ENCODE measurements at regions not wholly inside any gene's neighbourhood (a gene's known extent, or its start where the extent isn't known, plus 50 kb on each side); places are given as distances from the start of the nearest gene placed in this dataset.
A peak's percentile ranks its signal among the peaks of the same experiment; 100 is the strongest.

- TF ChIP-seq ZNF318 (IDR thresholded peaks at IDR 0.05; ENCODE audit: borderline replicate concordance in 1 of 2, low read depth in 1 of 2) (no peak), KDM5B (IDR thresholded peaks at IDR 0.05; ENCODE audit: insufficient replicate concordance, low read depth, low read length) (no peak), TCFL5 (CRISPR knock-in tag; conservative IDR thresholded peaks at IDR 0.05) (no peak), ZNF592 (IDR thresholded peaks at IDR 0.05) (peak; percentile 87), ZNF347 (CRISPR knock-in tag; IDR thresholded peaks at IDR 0.05; ENCODE audit: low read depth) (no peak), CBFA2T2 (conservative IDR thresholded peaks at IDR 0.05) (peak; percentile 80), MAZ (CRISPR knock-in tag; conservative IDR thresholded peaks at IDR 0.05 in 1 of 2, IDR thresholded peaks at IDR 0.05 in 1 of 2) (peak in 1 of 2 experiments; percentile 68; a peak in 2 of 4 replicates), CBX1 (IDR thresholded peaks at IDR 0.05; ENCODE audit: low read depth) (no peak), DLX4 (CRISPR knock-in tag; IDR thresholded peaks at IDR 0.05) (no peak), POLR2AphosphoS2 (IDR thresholded peaks at IDR 0.05; ENCODE audit: low read length) (no peak), LCOR (CRISPR knock-in tag; IDR thresholded peaks at IDR 0.05) (no peak), CBX8 (IDR thresholded peaks at IDR 0.05; ENCODE audit: borderline replicate concordance, extremely low read depth, low read depth, low read length, poor library complexity, severe bottlenecking) (no peak)
These were observed 277.6 kb downstream of the ADGRD1 start (continued) for GRCh38 chr12:131231032-131231980.
